Astrocyte of the cerebellum (primary cell): ENCODE measurements at regions not wholly inside any gene's neighbourhood (a gene's known extent, or its start where the extent isn't known, plus 50 kb on each side); places are given as distances from the start of the nearest gene placed in this dataset.
A peak's percentile ranks its signal among the peaks of the same experiment; 100 is the strongest.
"Not testable (repeated sequence)": the region's sequence is repeated elsewhere in the genome, so short reads cannot be mapped to it uniquely, and the experiment has no call there.

ENCODE experiments used
- DNase-seq: peaks from one replicate; pipeline ENCODE4 v3.0.0-alpha.2; 2011; ENCODE audit warnings: low read depth
- H3K4me3 ChIP-seq: 2 replicates; pipeline ENCODE4 v1.5.1; 2011; ENCODE audit warnings: mild to moderate bottlenecking, low read depth, low read length, moderate library complexity
- CTCF ChIP-seq: IDR thresholded peaks from 2 replicates; pipeline ENCODE4 v1.5.1; 2012; ENCODE audit warnings: low read length, low read depth, moderate library complexity, mild to moderate bottlenecking; ENCODE audit errors: missing control alignments
- in situ Hi-C: cut with HindIII; loops from 2 replicates; pipeline ENCODE4 v1.10.0; 2017; ENCODE audit warnings: low sequenced_read_pairs

- TF ChIP-seq CTCF = no peak
- in situ Hi-C loops = no loop called here
- DNase-seq = no peak
- H3K4me3 ChIP-seq = no peak overlapping the region
Observed at GRCh38 chrX:131862321-131862720, 160.8 kb upstream of the STK26 start.

- in situ Hi-C loops = no loop called here
- H3K4me3 ChIP-seq = no peak overlapping the region
Observed at GRCh38 chrX:131869182-131869581, 153.9 kb upstream of the STK26 start.

GRCh38 chrX:131874300-131874699 lies 148.8 kb upstream of the STK26 start:
- no peak for TF ChIP-seq CTCF
- in situ Hi-C loops = no loop called here
- no peak overlapping the region for H3K4me3 ChIP-seq
- DNase-seq = no peak

More at GRCh38 chrX:131869182-131869581, 153.9 kb upstream of the STK26 start:
- no peak for DNase-seq
- no peak for TF ChIP-seq CTCF

GRCh38 chrX:131875827-131876226 lies 147.3 kb upstream of the STK26 start:
- DNase-seq, H3K4me3 ChIP-seq, in situ Hi-C loops: not testable (repeated sequence)

GRCh38 chrX:131881194-131881593 lies 141.9 kb upstream of the STK26 start:
- TF ChIP-seq CTCF = no peak
- H3K4me3 ChIP-seq = no peak overlapping the region
- in situ Hi-C loops = no loop called here
- no peak for DNase-seq

- DNase-seq, H3K4me3 ChIP-seq, in situ Hi-C loops: not testable (repeated sequence)
Observed at GRCh38 chrX:131885042-131885441, 138.1 kb upstream of the STK26 start.

GRCh38 chrX:131893857-131894256 lies 129.2 kb upstream of the STK26 start:
- DNase-seq, H3K4me3 ChIP-seq, in situ Hi-C loops: not testable (repeated sequence)

GRCh38 chrX:131894995-131895394 lies 128.1 kb upstream of the STK26 start:
- no peak overlapping the region for H3K4me3 ChIP-seq
- in situ Hi-C loops = no loop called here
- DNase-seq = peak; percentile 4
- TF ChIP-seq CTCF = no peak
